IMR-90 (cell line): ENCODE measurements at regions not wholly inside any gene's neighbourhood (a gene's known extent, or its start where the extent isn't known, plus 50 kb on each side); places are given as distances from the start of the nearest gene placed in this dataset.

ENCODE experiments used
- ATAC-seq: fragments of 200-7000 bp; cut with Tn5 transposase; 2 replicates; pipeline ENCODE4 v1.9.1; 2020; ENCODE audit warnings: low read depth, mild to moderate bottlenecking, moderate library complexity
- BruUV-seq: library from RNA; stranded (reverse); fragments of 400-500 nt; replicated peaks from 2 replicates; lab custom pipeline; 2021; lab: Mats Ljungman, UMichigan
- CTCF ChIA-PET: fragments of 300-600 bp; formaldehyde crosslinking; extraction: SDS; loops from one replicate; lab custom pipeline; 2021; ENCODE audit warnings: antibody characterized with exemption; lab: Yijun Ruan, JAX
- POLR2A ChIA-PET: fragments of 300-600 bp; sonication (Branson Sonifier 250); formaldehyde crosslinking; loops from one replicate; lab custom pipeline; 2022; ENCODE audit warnings: antibody characterized with exemption; ENCODE audit not compliant: unreplicated experiment; lab: Charles Lee
- DNase-seq: peaks from one replicate; pipeline ENCODE4 v3.0.0; 2013
- H2AFZ ChIP-seq: replicated peaks from 2 replicates; pipeline ENCODE3; 2013; ENCODE audit warnings: low read length, mild to moderate bottlenecking; ENCODE audit not compliant: poor library complexity
- H2AK5ac ChIP-seq: 2 replicates; pipeline ENCODE4 v1.6.1; 2013; ENCODE audit warnings: low read depth, low read length, inconsistent platforms
- H2AK9ac ChIP-seq: replicated peaks from 2 replicates; pipeline ENCODE3; 2013; ENCODE audit warnings: mild to moderate bottlenecking, low read depth, low read length, moderate library complexity; ENCODE audit not compliant: poor library complexity
- H2BK120ac ChIP-seq: 2 replicates; pipeline ENCODE4 v1.6.1; 2013; ENCODE audit warnings: low read depth, low read length, inconsistent platforms
- H2BK15ac ChIP-seq: 3 replicates; pipeline ENCODE4 v1.6.1; 2013; ENCODE audit warnings: low read depth, low read length, inconsistent platforms
- H2BK20ac ChIP-seq: 2 replicates; pipeline ENCODE4 v1.6.1; 2013; ENCODE audit warnings: low read depth, mild to moderate bottlenecking, inconsistent platforms, low read length, moderate library complexity
- H2BK5ac ChIP-seq: 2 replicates; pipeline ENCODE4 v1.6.1; 2013; ENCODE audit warnings: mild to moderate bottlenecking, low read depth, low read length, inconsistent platforms; ENCODE audit not compliant: poor library complexity, severe bottlenecking
- H3K14ac ChIP-seq: replicated peaks from 2 replicates; pipeline ENCODE4 v1.6.1; 2013; ENCODE audit warnings: low read depth, low read length, inconsistent platforms
- H3K18ac ChIP-seq: 2 replicates; pipeline ENCODE4 v1.6.1; 2013; ENCODE audit warnings: low read depth, low read length, control low read depth
- H3K23ac ChIP-seq: 2 replicates; pipeline ENCODE4 v1.6.1; 2013; ENCODE audit warnings: low read depth, low read length, inconsistent platforms
- H3K27ac ChIP-seq: 2 replicates; pipeline ENCODE4 v1.5.1; 2013; ENCODE audit warnings: mild to moderate bottlenecking, control low read depth, low read length; ENCODE audit not compliant: insufficient read depth
- H3K27me3 ChIP-seq: 2 replicates; pipeline ENCODE4 v1.6.1; 2013; ENCODE audit warnings: low read length; ENCODE audit not compliant: control insufficient read depth, insufficient read depth
- H3K36me3 ChIP-seq: 2 replicates; pipeline ENCODE4 v1.6.1; 2013; ENCODE audit warnings: low read length, mixed read lengths; ENCODE audit not compliant: control insufficient read depth, insufficient read depth
- H3K4ac ChIP-seq: 2 replicates; pipeline ENCODE4 v1.6.1; 2013; ENCODE audit warnings: low read depth, low read length, inconsistent platforms
- H3K4me1 ChIP-seq: 2 replicates; pipeline ENCODE4 v1.6.1; 2013; ENCODE audit warnings: low read length, mixed read lengths; ENCODE audit not compliant: control insufficient read depth, insufficient read depth
- H3K4me2 ChIP-seq: 2 replicates; pipeline ENCODE4 v1.6.1; 2013; ENCODE audit warnings: low read depth, mild to moderate bottlenecking, control low read depth, low read length, moderate library complexity
- H3K4me3 ChIP-seq: 2 replicates; pipeline ENCODE4 v1.5.1; 2013; ENCODE audit warnings: low read depth, mild to moderate bottlenecking, control low read depth, low read length, moderate library complexity; ENCODE audit not compliant: insufficient read depth
- H3K56ac ChIP-seq: 2 replicates; pipeline ENCODE4 v1.6.1; 2013; ENCODE audit warnings: low read length, inconsistent platforms; ENCODE audit not compliant: insufficient read depth; ENCODE audit errors: extremely low read depth
- H3K79me1 ChIP-seq, 2 experiments: 2 replicates each; pipeline ENCODE4 v1.6.1; 2013; ENCODE audit warnings: low read length in 2 of 2, inconsistent platforms in 1 of 2, low read depth in 1 of 2
- H3K9ac ChIP-seq: 2 replicates; pipeline ENCODE4 v1.6.1; 2013; ENCODE audit warnings: low read depth, low read length, control low read depth
- H3K9me1 ChIP-seq: 2 replicates; pipeline ENCODE4 v1.6.1; 2013; ENCODE audit warnings: low read length, inconsistent platforms; ENCODE audit not compliant: insufficient read depth
- H3K9me3 ChIP-seq: 2 replicates; pipeline ENCODE4 v1.6.1; 2013; ENCODE audit warnings: low read length; ENCODE audit not compliant: control insufficient read depth, insufficient read depth
- H4K20me1 ChIP-seq: 2 replicates; pipeline ENCODE4 v1.6.1; 2013; ENCODE audit warnings: low read length, inconsistent platforms; ENCODE audit not compliant: insufficient read depth
- H4K5ac ChIP-seq: 2 replicates; pipeline ENCODE4 v1.6.1; 2013; ENCODE audit warnings: mild to moderate bottlenecking, low read depth, low read length, control low read depth
- H4K8ac ChIP-seq, 2 experiments: 2 replicates each; pipeline ENCODE4 v1.6.1; 2013; ENCODE audit warnings: low read depth in 2 of 2, low read length in 2 of 2, control low read depth in 1 of 2, inconsistent platforms in 1 of 2
- H4K91ac ChIP-seq: 2 replicates; pipeline ENCODE4 v1.6.1; 2013; ENCODE audit warnings: low read depth, low read length, inconsistent platforms; ENCODE audit not compliant: insufficient read depth
- BHLHE40 ChIP-seq: fragments of 150-350 bp; IDR thresholded peaks from 2 replicates; pipeline ENCODE4 v1.6.1; 2016; ENCODE audit warnings: mild to moderate bottlenecking, low read depth, low read length
- CEBPB ChIP-seq: IDR thresholded peaks from 2 replicates; pipeline ENCODE4 v1.6.1; 2012; ENCODE audit warnings: low read depth, low read length, improper control_type of control experiment
- CHD1 ChIP-seq: IDR thresholded peaks from 2 replicates; pipeline ENCODE4 v1.6.1; 2012; ENCODE audit warnings: low read depth, low read length, improper control_type of control experiment
- FOS ChIP-seq: fragments of 150-350 bp; IDR thresholded peaks from 2 replicates; pipeline ENCODE4 v1.6.1; 2016; ENCODE audit warnings: low read depth, low read length
- MAFK ChIP-seq: IDR thresholded peaks from 2 replicates; pipeline ENCODE4 v1.6.1; 2012; ENCODE audit warnings: low read depth, low read length, improper control_type of control experiment
- MAZ ChIP-seq: IDR thresholded peaks from 2 replicates; pipeline ENCODE4 v1.6.1; 2012; ENCODE audit warnings: low read depth, mild to moderate bottlenecking, low read length, improper control_type of control experiment, moderate library complexity, borderline replicate concordance
- MXI1 ChIP-seq: IDR thresholded peaks from 2 replicates; pipeline ENCODE4 v1.6.1; 2012; ENCODE audit warnings: low read depth, mild to moderate bottlenecking, low read length, moderate library complexity, borderline replicate concordance
- NFE2L2 ChIP-seq: fragments of 150-350 bp; IDR thresholded peaks from 2 replicates; pipeline ENCODE4 v1.6.1; 2016; ENCODE audit warnings: low read depth, mild to moderate bottlenecking, low read length
- POLR2A ChIP-seq: IDR thresholded peaks from 2 replicates; pipeline ENCODE4 v1.6.1; 2012; ENCODE audit warnings: mild to moderate bottlenecking, low read depth, low read length
- RAD21 ChIP-seq: IDR thresholded peaks from 2 replicates; pipeline ENCODE4 v1.6.1; 2012; ENCODE audit warnings: low read length, improper control_type of control experiment
- RCOR1 ChIP-seq: IDR thresholded peaks from 2 replicates; pipeline ENCODE4 v1.6.1; 2012; ENCODE audit warnings: mild to moderate bottlenecking, low read length, improper control_type of control experiment; ENCODE audit not compliant: insufficient replicate concordance
- RFX5 ChIP-seq: IDR thresholded peaks from 2 replicates; pipeline ENCODE4 v1.8.0; 2012; ENCODE audit warnings: low read depth, mild to moderate bottlenecking, low read length, moderate library complexity
- SMC3 ChIP-seq: fragments of 150-350 bp; IDR thresholded peaks from 2 replicates; pipeline ENCODE4 v1.6.1; 2016; ENCODE audit warnings: low read depth, mild to moderate bottlenecking, antibody characterized with exemption, low read length, moderate library complexity
- WGBS, 2 experiments: methylation state at CpG; one replicate each; pipeline versions ENCODE4 v1.1.5 to v1.1.7; 2013; ENCODE audit warnings: missing lambda C conversion rate in 2 of 2; ENCODE audit not compliant: insufficient read length in 1 of 2; ENCODE audit errors: extremely low coverage in 2 of 2; 5-methylcytosine and 5-hydroxymethylcytosine counted together
- dilution Hi-C: fragments of 300-500 bp; cut with HindIII; formaldehyde crosslinking; loops from one replicate; pipeline ENCODE4 v1.14.3; 2018; ENCODE audit warnings: low sequenced_read_pairs; ENCODE audit not compliant: unreplicated experiment
- in situ Hi-C: fragments of 300-500 bp; cut with MboI; formaldehyde crosslinking; loops from 3 replicates; pipeline ENCODE4 v1.14.3; 2019; ENCODE audit warnings: low sequenced_read_pairs, inconsistent platforms, mixed read lengths
- intact Hi-C: fragments of 100-400 bp; cut with micrococcal nuclease; formaldehyde crosslinking; loops from 2 replicates; pipeline ENCODE4 v1.10.0; 2022
- TF ChIP-seq, protein P1 (sequence below): fragments of 150-350 bp; IDR thresholded peaks from 2 replicates; pipeline ENCODE4 v1.6.1; 2016; ENCODE audit warnings: low read depth, mild to moderate bottlenecking, low read length, moderate library complexity, borderline replicate concordance
- TF ChIP-seq, protein P2 (sequence below): conservative IDR thresholded peaks from 2 replicates; pipeline ENCODE4 v1.5.1; 2012; ENCODE audit warnings: mild to moderate bottlenecking, low read depth, low read length, improper control_type of control experiment
- TF ChIP-seq, protein P3 (sequence below): fragments of 150-350 bp; IDR thresholded peaks from 2 replicates; pipeline ENCODE4 v1.6.1; 2017; ENCODE audit warnings: mild to moderate bottlenecking, antibody characterized with exemption, low read length, low read depth

DNA sequence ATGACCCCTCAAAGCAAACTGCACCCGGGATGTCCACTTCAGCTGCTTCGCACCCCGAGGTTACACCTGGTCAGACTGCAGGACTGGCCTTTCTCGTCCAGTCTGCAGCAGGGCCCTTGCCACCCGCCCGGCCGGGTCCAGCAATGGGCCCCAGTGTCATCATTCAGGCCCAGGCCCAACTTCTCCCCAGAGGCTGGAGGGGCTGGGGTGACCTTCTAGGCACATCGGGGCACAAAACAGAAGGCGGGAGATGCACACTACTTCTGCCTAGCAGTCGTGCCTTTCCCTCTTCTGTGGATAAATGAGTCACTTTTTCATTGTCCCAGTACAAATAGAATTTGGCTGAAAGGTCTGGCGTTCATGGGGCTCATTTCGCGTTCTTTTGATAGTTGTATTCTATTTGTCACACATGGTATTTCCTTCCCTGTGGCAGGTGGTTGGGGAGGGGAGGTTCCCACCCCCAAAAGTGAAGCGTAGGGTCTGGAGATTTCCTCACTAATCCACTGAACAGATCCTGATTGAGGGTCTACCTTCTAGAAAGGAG lies 56.9 kb upstream of the ID2 start:
- Histone ChIP-seq H3K18ac (no peak overlapping the region), H3K9ac (no peak overlapping the region), H3K4me2 (no peak overlapping the region), H3K4me1 (0 out of 2 replicates have a peak, but pooled peaks cover 4% of the 10 kb centered on the region), H3K23ac (no peak overlapping the region), H2AK9ac (no peak overlapping the region), H2BK120ac (no peak overlapping the region), H3K14ac (no peak overlapping the region), H3K56ac (no peak overlapping the region), H4K91ac (no peak overlapping the region), H3K36me3 (no peaks in the 10 kb centered on the region), H3K27me3 (no peaks in the 10 kb centered on the region; the same call in 1 of the 2 replicates), H2BK15ac (no peak overlapping the region), H2BK20ac (no peak overlapping the region), H4K5ac (no peak overlapping the region), H3K9me1 (no peaks in the 10 kb centered on the region; the same call in 1 of the 2 replicates), H4K8ac (no peak overlapping the region), H3K27ac (no peak overlapping the region), H2AK5ac (no peak overlapping the region), H3K4me3 (no peak overlapping the region), H3K4ac (no peak overlapping the region), H3K9me3 (no peaks in the 10 kb centered on the region), H2BK5ac (no peak overlapping the region), H4K20me1 (no peaks in the 10 kb centered on the region), H2AFZ (no peak overlapping the region), H3K79me1 (no peaks in the 10 kb centered on the region)
- WGBS, 2 experiments = 94% methylated on average over 7 of the region's 14 CpGs; no CpG with 5 or more reads in 1 of the 2 experiments
- DNase-seq (no peak), ATAC-seq (no peak)
- POLR2A ChIA-PET = no interaction called here
- intact Hi-C loops (no loop called here), in situ Hi-C loops (no loop called here), dilution Hi-C loops (no loop called here)
- CTCF ChIA-PET = no interaction called here
- TF ChIP-seq RCOR1 = no peak
- TF ChIP-seq BHLHE40 = no peak
- TF ChIP-seq SMC3 = no peak
- TF ChIP-seq FOS = no peak
- no peak for TF ChIP-seq CEBPB
- TF ChIP-seq RAD21 = no peak
- TF ChIP-seq, protein P1, sequence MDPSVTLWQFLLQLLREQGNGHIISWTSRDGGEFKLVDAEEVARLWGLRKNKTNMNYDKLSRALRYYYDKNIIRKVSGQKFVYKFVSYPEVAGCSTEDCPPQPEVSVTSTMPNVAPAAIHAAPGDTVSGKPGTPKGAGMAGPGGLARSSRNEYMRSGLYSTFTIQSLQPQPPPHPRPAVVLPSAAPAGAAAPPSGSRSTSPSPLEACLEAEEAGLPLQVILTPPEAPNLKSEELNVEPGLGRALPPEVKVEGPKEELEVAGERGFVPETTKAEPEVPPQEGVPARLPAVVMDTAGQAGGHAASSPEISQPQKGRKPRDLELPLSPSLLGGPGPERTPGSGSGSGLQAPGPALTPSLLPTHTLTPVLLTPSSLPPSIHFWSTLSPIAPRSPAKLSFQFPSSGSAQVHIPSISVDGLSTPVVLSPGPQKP = no peak
- no peak for TF ChIP-seq CHD1
- TF ChIP-seq, protein P2, sequence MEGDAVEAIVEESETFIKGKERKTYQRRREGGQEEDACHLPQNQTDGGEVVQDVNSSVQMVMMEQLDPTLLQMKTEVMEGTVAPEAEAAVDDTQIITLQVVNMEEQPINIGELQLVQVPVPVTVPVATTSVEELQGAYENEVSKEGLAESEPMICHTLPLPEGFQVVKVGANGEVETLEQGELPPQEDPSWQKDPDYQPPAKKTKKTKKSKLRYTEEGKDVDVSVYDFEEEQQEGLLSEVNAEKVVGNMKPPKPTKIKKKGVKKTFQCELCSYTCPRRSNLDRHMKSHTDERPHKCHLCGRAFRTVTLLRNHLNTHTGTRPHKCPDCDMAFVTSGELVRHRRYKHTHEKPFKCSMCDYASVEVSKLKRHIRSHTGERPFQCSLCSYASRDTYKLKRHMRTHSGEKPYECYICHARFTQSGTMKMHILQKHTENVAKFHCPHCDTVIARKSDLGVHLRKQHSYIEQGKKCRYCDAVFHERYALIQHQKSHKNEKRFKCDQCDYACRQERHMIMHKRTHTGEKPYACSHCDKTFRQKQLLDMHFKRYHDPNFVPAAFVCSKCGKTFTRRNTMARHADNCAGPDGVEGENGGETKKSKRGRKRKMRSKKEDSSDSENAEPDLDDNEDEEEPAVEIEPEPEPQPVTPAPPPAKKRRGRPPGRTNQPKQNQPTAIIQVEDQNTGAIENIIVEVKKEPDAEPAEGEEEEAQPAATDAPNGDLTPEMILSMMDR = no peak
- TF ChIP-seq RFX5 = no peak
- no peak for TF ChIP-seq MAZ
- TF ChIP-seq NFE2L2 = no peak
- TF ChIP-seq MAFK = no peak
- TF ChIP-seq POLR2A = no peak
- TF ChIP-seq, protein P3, sequence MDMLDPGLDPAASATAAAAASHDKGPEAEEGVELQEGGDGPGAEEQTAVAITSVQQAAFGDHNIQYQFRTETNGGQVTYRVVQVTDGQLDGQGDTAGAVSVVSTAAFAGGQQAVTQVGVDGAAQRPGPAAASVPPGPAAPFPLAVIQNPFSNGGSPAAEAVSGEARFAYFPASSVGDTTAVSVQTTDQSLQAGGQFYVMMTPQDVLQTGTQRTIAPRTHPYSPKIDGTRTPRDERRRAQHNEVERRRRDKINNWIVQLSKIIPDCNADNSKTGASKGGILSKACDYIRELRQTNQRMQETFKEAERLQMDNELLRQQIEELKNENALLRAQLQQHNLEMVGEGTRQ = no peak
- TF ChIP-seq MXI1 = no peak
- BruUV-seq = no TSS peak
